Mesenchymal stem cell (in vitro differentiated cells and primary cell): ENCODE measurements at regions not wholly inside any gene's neighbourhood (a gene's known extent, or its start where the extent isn't known, plus 50 kb on each side); places are given as distances from the start of the nearest gene placed in this dataset.

Source experiments
- DNase-seq: peaks from one replicate; pipeline ENCODE4 v3.0.0-alpha.2; 2013
- H2AFZ ChIP-seq: one replicate; pipeline ENCODE4 v1.6.1; 2013; ENCODE audit warnings: low read depth, mild to moderate bottlenecking, control low read depth, inconsistent platforms, low read length, moderate library complexity
- H2AK5ac ChIP-seq: 2 replicates; pipeline ENCODE4 v1.6.1; 2013; ENCODE audit warnings: low read length, moderate library complexity, mild to moderate bottlenecking, inconsistent platforms; ENCODE audit not compliant: severe bottlenecking
- H2BK120ac ChIP-seq: one replicate; pipeline ENCODE4 v1.6.1; 2013; ENCODE audit warnings: low read depth, mild to moderate bottlenecking, inconsistent platforms, low read length, moderate library complexity
- H2BK12ac ChIP-seq, 2 experiments: one replicate each; pipeline ENCODE4 v1.6.1; 2013; ENCODE audit warnings: inconsistent platforms in 2 of 2, low read length in 2 of 2, mild to moderate bottlenecking in 2 of 2, moderate library complexity in 2 of 2, control low read depth in 1 of 2
- H2BK15ac ChIP-seq: one replicate; pipeline ENCODE4 v1.6.1; 2013; ENCODE audit warnings: mild to moderate bottlenecking, low read depth, inconsistent platforms; ENCODE audit not compliant: poor library complexity, severe bottlenecking
- H2BK5ac ChIP-seq: 2 replicates; pipeline ENCODE4 v1.6.1; 2013; ENCODE audit warnings: low read depth, mild to moderate bottlenecking, low read length, control low read depth, inconsistent platforms; ENCODE audit not compliant: poor library complexity, severe bottlenecking
- H3K14ac ChIP-seq, 2 experiments: one replicate each; pipeline ENCODE4 v1.6.1; 2013; ENCODE audit warnings: inconsistent platforms in 2 of 2, low read length in 2 of 2, control low read depth in 1 of 2, mild to moderate bottlenecking in 1 of 2, moderate library complexity in 1 of 2
- H3K18ac ChIP-seq, 2 experiments: one replicate each; pipeline ENCODE4 v1.6.1; 2013; ENCODE audit warnings: inconsistent platforms in 2 of 2, low read length in 2 of 2, control low read depth in 1 of 2, low read depth in 1 of 2, mild to moderate bottlenecking in 1 of 2
- H3K23ac ChIP-seq, 2 experiments: one replicate each; pipeline ENCODE4 v1.6.1; 2013; ENCODE audit warnings: inconsistent platforms in 2 of 2, low read length in 2 of 2, mild to moderate bottlenecking in 2 of 2, moderate library complexity in 2 of 2, control low read depth in 1 of 2
- H3K27ac ChIP-seq: 2 replicates; pipeline ENCODE4 v1.5.1; 2013; ENCODE audit warnings: mild to moderate bottlenecking, moderate library complexity, low read length, control low read depth, inconsistent platforms; ENCODE audit not compliant: poor library complexity, severe bottlenecking
- H3K27me3 ChIP-seq, 2 experiments: 2 replicates each; pipeline versions ENCODE4 v1.6.1 to v1.7.0; 2013; ENCODE audit warnings: low read length in 2 of 2, mild to moderate bottlenecking in 2 of 2, moderate library complexity in 2 of 2, control low read depth in 1 of 2, inconsistent platforms in 1 of 2; ENCODE audit not compliant: control insufficient read depth in 1 of 2, insufficient read depth in 1 of 2
- H3K36me3 ChIP-seq, 2 experiments: 2 replicates each; pipeline versions ENCODE4 v1.6.1 to v1.7.0; 2013; ENCODE audit warnings: low read length in 2 of 2, control low read depth in 1 of 2, inconsistent platforms in 1 of 2, low read depth in 1 of 2, mild to moderate bottlenecking in 1 of 2; ENCODE audit not compliant: insufficient read depth in 2 of 2, control insufficient read depth in 1 of 2
- H3K4ac ChIP-seq, 2 experiments: one replicate each; pipeline ENCODE4 v1.6.1; 2013; ENCODE audit warnings: inconsistent platforms in 2 of 2, low read length in 2 of 2, mild to moderate bottlenecking in 2 of 2, moderate library complexity in 2 of 2, control low read depth in 1 of 2, low read depth in 1 of 2
- H3K4me1 ChIP-seq: 2 replicates; pipeline ENCODE4 v1.6.1; 2013; ENCODE audit warnings: low read depth, low read length, control low read depth; ENCODE audit not compliant: control insufficient read depth, insufficient read depth
- H3K4me2 ChIP-seq: 2 replicates; pipeline ENCODE4 v1.6.1; 2013; ENCODE audit warnings: low read length, mild to moderate bottlenecking, inconsistent platforms; ENCODE audit not compliant: poor library complexity, severe bottlenecking
- H3K4me3 ChIP-seq, 2 experiments: 2 replicates each; pipeline versions ENCODE4 v1.5.1 to v1.7.0; 2013; ENCODE audit warnings: low read length in 2 of 2, mild to moderate bottlenecking in 2 of 2, control low read depth in 1 of 2, low read depth in 1 of 2; ENCODE audit not compliant: insufficient read depth in 1 of 2
- H3K79me1 ChIP-seq: replicated peaks from 2 replicates; pipeline ENCODE4 v1.6.1; 2013; ENCODE audit warnings: mild to moderate bottlenecking, control low read depth, low read length, inconsistent platforms; ENCODE audit not compliant: poor library complexity, severe bottlenecking
- H3K9ac ChIP-seq: 2 replicates; pipeline ENCODE4 v1.7.0; 2013; ENCODE audit warnings: mild to moderate bottlenecking, low read length, moderate library complexity
- H3K9me3 ChIP-seq: 2 replicates; pipeline ENCODE4 v1.7.0; 2013; ENCODE audit warnings: mild to moderate bottlenecking, low read length; ENCODE audit not compliant: control insufficient read depth
- H4K8ac ChIP-seq: one replicate; pipeline ENCODE4 v1.6.1; 2013; ENCODE audit warnings: inconsistent platforms, mild to moderate bottlenecking, low read length, moderate library complexity
- H4K91ac ChIP-seq: one replicate; pipeline ENCODE4 v1.6.1; 2013; ENCODE audit warnings: mild to moderate bottlenecking, low read length, inconsistent platforms
- WGBS: methylation state at CpG from one replicate; pipeline ENCODE4 v1.1.7; 2013; ENCODE audit warnings: mixed read lengths; 5-methylcytosine and 5-hydroxymethylcytosine counted together

DNA sequence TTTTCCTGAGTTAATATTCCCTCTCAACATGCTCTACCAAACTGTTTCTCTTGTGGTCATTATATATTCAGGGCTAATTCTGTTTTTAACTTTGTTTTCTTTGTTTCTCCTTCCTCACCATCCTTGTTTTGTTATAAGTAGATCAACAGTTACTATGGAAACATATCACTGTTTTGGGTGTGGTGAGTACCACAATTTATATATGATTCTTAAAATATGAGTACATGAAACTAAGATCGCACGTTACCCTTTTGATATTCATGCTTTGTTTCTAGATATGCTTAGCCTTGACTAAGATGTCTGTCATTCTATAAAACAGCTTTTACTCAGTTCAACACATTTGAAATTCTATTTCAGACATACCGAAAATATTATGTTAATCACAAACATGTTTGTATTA is 232.3 kb upstream of the ITGA4 start:
- no peaks in the 10 kb centered on the region for H3K9me3 ChIP-seq
- no peak for DNase-seq
- H3K23ac ChIP-seq, result no peak overlapping the region
- H3K4me2 ChIP-seq, result no peak overlapping the region
- H2BK120ac ChIP-seq, result no peak overlapping the region
- H3K27ac ChIP-seq, result no peak overlapping the region
- no peak overlapping the region for H3K4ac ChIP-seq
- H3K4me3 ChIP-seq, result no peak overlapping the region
- H3K36me3 ChIP-seq, result no peaks in the 10 kb centered on the region
- WGBS, result no CpG with 5 or more reads among the region's 3 CpGs
- no peak overlapping the region for H2AFZ ChIP-seq
- no peak overlapping the region for H2BK12ac ChIP-seq
- no peak overlapping the region for H3K9ac ChIP-seq
- no peaks in the 10 kb centered on the region for H3K4me1 ChIP-seq
- H3K79me1 ChIP-seq, result no peaks in the 10 kb centered on the region
- H2AK5ac ChIP-seq, result no peak overlapping the region
- no peak overlapping the region for H2BK5ac ChIP-seq
- H3K27me3 ChIP-seq, result no peaks in the 10 kb centered on the region
- H4K8ac ChIP-seq, result no peak overlapping the region
- no peak overlapping the region for H2BK15ac ChIP-seq
- no peak overlapping the region for H3K14ac ChIP-seq
- no peak overlapping the region for H4K91ac ChIP-seq
- no peak overlapping the region for H3K18ac ChIP-seq

DNA sequence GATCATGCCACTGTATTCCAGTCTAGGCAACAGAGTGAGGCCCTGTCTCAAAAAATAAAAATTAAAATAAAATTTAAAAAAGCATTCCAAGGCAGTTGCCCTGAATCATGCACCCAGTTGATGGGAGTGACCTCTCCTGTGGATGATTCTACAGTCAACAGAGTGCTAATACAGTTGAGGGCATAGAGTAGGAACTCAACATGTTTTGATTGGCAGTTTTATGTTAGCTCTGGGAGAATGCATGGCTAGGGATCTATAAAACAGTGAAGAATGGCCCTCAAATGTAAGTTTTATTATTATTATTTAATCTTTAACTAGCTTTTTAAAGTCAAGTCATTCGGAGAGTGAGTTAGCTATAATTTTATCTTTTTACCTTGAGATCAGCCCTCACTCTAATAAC is 228.5 kb upstream of the ITGA4 start:
- H3K79me1 ChIP-seq, result no peaks in the 10 kb centered on the region

DNA sequence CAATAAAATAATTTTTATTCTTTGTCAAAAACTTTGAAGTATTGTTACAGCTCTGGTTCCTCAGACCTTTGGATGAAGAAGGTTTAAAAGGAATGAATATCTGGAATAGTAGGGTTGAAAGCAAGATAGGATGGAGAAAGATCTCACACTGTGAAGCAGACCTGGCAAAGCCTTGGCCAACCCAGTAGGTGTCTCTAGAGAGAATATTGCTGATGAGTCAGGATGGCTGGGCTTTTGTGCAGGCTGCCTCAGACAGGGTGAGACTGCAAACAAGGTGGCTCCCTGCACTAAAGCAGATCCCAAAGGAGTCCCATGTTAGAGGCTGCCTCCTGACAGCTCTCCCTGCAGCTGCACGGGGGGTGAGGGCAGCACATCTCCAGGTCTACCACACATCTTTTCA is 226.0 kb upstream of the ITGA4 start:
- 100% methylated on average over 1 of the region's 1 CpG for WGBS
- H2BK15ac ChIP-seq, result no peak overlapping the region
- H3K79me1 ChIP-seq, result no peaks in the 10 kb centered on the region
- H3K9ac ChIP-seq, result no peak overlapping the region
- no peak overlapping the region for H2AFZ ChIP-seq
- H3K4me3 ChIP-seq, result no peak overlapping the region
- no peak overlapping the region for H3K4ac ChIP-seq
- H4K91ac ChIP-seq, result no peak overlapping the region
- no peak overlapping the region for H3K18ac ChIP-seq
- no peak overlapping the region for H3K4me2 ChIP-seq
- H2BK120ac ChIP-seq, result no peak overlapping the region
- H3K23ac ChIP-seq, result no peak overlapping the region
- no peaks in the 10 kb centered on the region for H3K27me3 ChIP-seq
- H4K8ac ChIP-seq, result no peak overlapping the region
- H3K9me3 ChIP-seq, result no peaks in the 10 kb centered on the region
- H2BK12ac ChIP-seq, result no peak overlapping the region
- H3K27ac ChIP-seq, result no peak overlapping the region
- H3K14ac ChIP-seq, result no peak overlapping the region
- H2AK5ac ChIP-seq, result no peak overlapping the region
- no peaks in the 10 kb centered on the region for H3K4me1 ChIP-seq
- no peaks in the 10 kb centered on the region for H3K36me3 ChIP-seq
- no peak for DNase-seq
- H2BK5ac ChIP-seq, result no peak overlapping the region

More for the DNA sequence above, 228.5 kb upstream of the ITGA4 start:
- H3K4me2 ChIP-seq, result no peak overlapping the region
- no peak overlapping the region for H2BK12ac ChIP-seq
- no peak for DNase-seq
- no peaks in the 10 kb centered on the region for H3K36me3 ChIP-seq
- H3K18ac ChIP-seq, result no peak overlapping the region
- H4K8ac ChIP-seq, result no peak overlapping the region
- no peak overlapping the region for H3K14ac ChIP-seq
- no peak overlapping the region for H4K91ac ChIP-seq
- no peaks in the 10 kb centered on the region for H3K27me3 ChIP-seq
- H3K4me3 ChIP-seq, result no peak overlapping the region
- no peak overlapping the region for H2BK5ac ChIP-seq
- H3K9ac ChIP-seq, result no peak overlapping the region
- H2AK5ac ChIP-seq, result no peak overlapping the region
- no CpG with 5 or more reads among the region's 1 CpG for WGBS
- H3K4me1 ChIP-seq, result no peaks in the 10 kb centered on the region
- no peak overlapping the region for H3K23ac ChIP-seq
- H2AFZ ChIP-seq, result no peak overlapping the region
- no peak overlapping the region for H2BK120ac ChIP-seq
- H3K9me3 ChIP-seq, result no peaks in the 10 kb centered on the region
- no peak overlapping the region for H2BK15ac ChIP-seq
- no peak overlapping the region for H3K4ac ChIP-seq
- H3K27ac ChIP-seq, result no peak overlapping the region

DNA sequence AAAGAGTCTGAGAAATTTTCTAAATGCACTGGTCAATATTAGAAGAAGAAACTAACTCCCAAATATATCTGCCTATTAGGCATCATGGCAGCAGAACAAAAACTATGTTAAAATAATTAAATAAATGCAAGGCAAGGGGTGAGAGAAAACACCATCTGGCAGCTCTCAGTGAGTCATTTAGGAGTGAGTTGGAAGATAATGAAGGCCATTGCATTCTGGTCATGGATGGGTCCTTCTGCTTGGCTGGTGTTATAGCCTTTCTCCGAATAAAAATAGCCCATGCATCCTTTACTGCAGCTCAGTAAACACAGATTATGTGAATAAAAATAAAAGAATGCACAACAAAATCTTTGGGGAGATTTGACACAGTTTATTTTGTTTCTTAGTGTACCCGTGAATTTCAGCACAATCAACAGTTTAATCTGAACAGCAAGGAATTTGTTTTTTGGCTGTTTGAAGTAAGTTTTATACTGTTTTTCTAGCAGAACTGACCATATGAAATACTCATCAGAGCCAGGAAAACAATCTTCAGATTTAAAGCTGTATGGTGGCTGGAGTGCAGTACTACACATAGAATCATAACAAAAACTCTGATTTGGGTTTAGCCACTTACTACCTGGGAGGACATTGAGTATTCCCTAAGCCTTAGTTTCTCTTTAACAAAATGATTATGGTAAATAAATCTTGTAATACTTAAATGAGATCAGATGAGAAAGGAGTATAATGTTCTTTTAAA is 225.1 kb upstream of the ITGA4 start:
- Histone ChIP-seq H2BK12ac (no peak overlapping the region), H3K4me1 (no peaks in the 10 kb centered on the region), H2BK15ac (no peak overlapping the region), H3K18ac (no peak overlapping the region), H3K4me2 (no peak overlapping the region), H2AK5ac (no peak overlapping the region), H2BK120ac (no peak overlapping the region), H3K9ac (no peak overlapping the region), H3K9me3 (no peaks in the 10 kb centered on the region), H4K8ac (no peak overlapping the region), H3K27ac (no peak overlapping the region), H3K79me1 (no peaks in the 10 kb centered on the region), H3K4me3 (no peak overlapping the region), H2AFZ (no peak overlapping the region), H3K14ac (no peak overlapping the region), H4K91ac (no peak overlapping the region), H2BK5ac (no peak overlapping the region), H3K4ac (no peak overlapping the region), H3K27me3 (no peaks in the 10 kb centered on the region), H3K36me3 (no peaks in the 10 kb centered on the region), H3K23ac (no peak overlapping the region)
- DNase-seq, result peak; percentile 1
- WGBS, result no CpG with 5 or more reads among the region's 2 CpGs
